A549 (cell line): ENCODE measurements at regions not wholly inside any gene's neighbourhood (a gene's known extent, or its start where the extent isn't known, plus 50 kb on each side); places are given as distances from the start of the nearest gene placed in this dataset.

Experiments
- CHD4 ChIP-seq: fragments of 200-600 bp; sonication (generic); IDR thresholded peaks from 2 replicates; pipeline ENCODE4 v1.6.1; 2016; ENCODE audit warnings: antibody characterized with exemption, mild to moderate bottlenecking, borderline replicate concordance
- EP300 ChIP-seq, 2 experiments: fragments of >200 bp; sonication (Bioruptor Twin); formaldehyde crosslinking; IDR thresholded peaks; 2 replicates in 1 of 2; 3 replicates in 1 of 2; pipeline ENCODE4 v1.6.1; 2016 to 2017
- POLR2A ChIP-seq: IDR thresholded peaks from 2 replicates; pipeline ENCODE4 v1.6.1; 2012; ENCODE audit warnings: mild to moderate bottlenecking, low read length
- REST ChIP-seq: fragments of 200-600 bp; sonication (generic); IDR thresholded peaks from 2 replicates; pipeline ENCODE4 v1.6.1; 2016; ENCODE audit warnings: antibody characterized with exemption, mild to moderate bottlenecking, moderate library complexity
- TFCP2L1 ChIP-seq: fragments of 250-450 bp; sonication (Bioruptor Pico); IDR thresholded peaks from 2 replicates; pipeline ENCODE4 v1.5.0; 2021; ENCODE audit warnings: mild to moderate bottlenecking
- ZC3H11A ChIP-seq: fragments of 450-650 bp; IDR thresholded peaks from 2 replicates; pipeline ENCODE4 v1.6.1; 2014; ENCODE audit warnings: antibody characterized with exemption, mild to moderate bottlenecking
- ZFP36 ChIP-seq: fragments of 450-650 bp; IDR thresholded peaks from 2 replicates; pipeline ENCODE4 v1.6.1; 2014; ENCODE audit warnings: borderline replicate concordance; ENCODE audit not compliant: partially characterized antibody
- ZSCAN20 ChIP-seq: fragments of 250-450 bp; sonication (Bioruptor Pico); IDR thresholded peaks from 2 replicates; pipeline ENCODE4 v1.8.0; 2022; ENCODE audit warnings: mild to moderate bottlenecking, moderate library complexity
- TF ChIP-seq, protein P1 (sequence below): fragments of >200 bp; sonication (Bioruptor Twin); formaldehyde crosslinking; IDR thresholded peaks from 3 replicates; pipeline ENCODE4 v1.5.1; 2016
- TF ChIP-seq, protein P2 (sequence below): IDR thresholded peaks from 2 replicates; pipeline ENCODE4 v1.6.1; 2012

DNA sequence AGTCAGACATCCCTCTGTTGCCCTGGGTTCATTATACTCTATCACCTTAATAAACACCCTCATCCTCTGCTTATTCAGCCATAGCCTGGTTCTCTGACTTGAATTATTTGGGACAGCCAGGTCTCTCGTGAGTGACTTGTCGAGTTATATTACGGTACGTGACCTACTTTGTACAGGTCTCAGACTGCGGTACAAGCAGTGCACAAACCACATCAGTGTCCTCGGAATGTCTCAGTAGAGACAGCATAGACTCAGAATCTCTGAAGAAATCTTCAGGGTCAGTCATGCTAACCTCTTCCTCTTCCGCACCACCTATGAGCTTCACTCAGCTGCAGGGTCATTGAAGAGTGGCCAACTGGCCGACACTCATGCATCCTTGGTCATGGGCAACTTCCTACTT is 860.8 kb downstream of the BCL11B start:
- TF ChIP-seq, protein P1, sequence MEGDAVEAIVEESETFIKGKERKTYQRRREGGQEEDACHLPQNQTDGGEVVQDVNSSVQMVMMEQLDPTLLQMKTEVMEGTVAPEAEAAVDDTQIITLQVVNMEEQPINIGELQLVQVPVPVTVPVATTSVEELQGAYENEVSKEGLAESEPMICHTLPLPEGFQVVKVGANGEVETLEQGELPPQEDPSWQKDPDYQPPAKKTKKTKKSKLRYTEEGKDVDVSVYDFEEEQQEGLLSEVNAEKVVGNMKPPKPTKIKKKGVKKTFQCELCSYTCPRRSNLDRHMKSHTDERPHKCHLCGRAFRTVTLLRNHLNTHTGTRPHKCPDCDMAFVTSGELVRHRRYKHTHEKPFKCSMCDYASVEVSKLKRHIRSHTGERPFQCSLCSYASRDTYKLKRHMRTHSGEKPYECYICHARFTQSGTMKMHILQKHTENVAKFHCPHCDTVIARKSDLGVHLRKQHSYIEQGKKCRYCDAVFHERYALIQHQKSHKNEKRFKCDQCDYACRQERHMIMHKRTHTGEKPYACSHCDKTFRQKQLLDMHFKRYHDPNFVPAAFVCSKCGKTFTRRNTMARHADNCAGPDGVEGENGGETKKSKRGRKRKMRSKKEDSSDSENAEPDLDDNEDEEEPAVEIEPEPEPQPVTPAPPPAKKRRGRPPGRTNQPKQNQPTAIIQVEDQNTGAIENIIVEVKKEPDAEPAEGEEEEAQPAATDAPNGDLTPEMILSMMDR: no peak
- TF ChIP-seq EP300 (IDR thresholded peaks at IDR 0.05): no peak
- no peak for TF ChIP-seq ZSCAN20 (CRISPR knock-in tag)
- no peak for TF ChIP-seq POLR2A
- TF ChIP-seq, protein P2, sequence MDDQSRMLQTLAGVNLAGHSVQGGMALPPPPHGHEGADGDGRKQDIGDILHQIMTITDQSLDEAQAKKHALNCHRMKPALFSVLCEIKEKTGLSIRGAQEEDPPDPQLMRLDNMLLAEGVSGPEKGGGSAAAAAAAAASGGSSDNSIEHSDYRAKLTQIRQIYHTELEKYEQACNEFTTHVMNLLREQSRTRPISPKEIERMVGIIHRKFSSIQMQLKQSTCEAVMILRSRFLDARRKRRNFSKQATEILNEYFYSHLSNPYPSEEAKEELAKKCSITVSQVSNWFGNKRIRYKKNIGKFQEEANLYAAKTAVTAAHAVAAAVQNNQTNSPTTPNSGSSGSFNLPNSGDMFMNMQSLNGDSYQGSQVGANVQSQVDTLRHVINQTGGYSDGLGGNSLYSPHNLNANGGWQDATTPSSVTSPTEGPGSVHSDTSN: no peak
- TF ChIP-seq TFCP2L1: no peak
- TF ChIP-seq REST: no peak
- no peak for TF ChIP-seq ZC3H11A
- TF ChIP-seq CHD4: no peak
- TF ChIP-seq ZFP36: no peak
